Activated naive CD4-positive, alpha-beta T cell treated with anti-CD3 and anti-CD28 coated beads for 36 hours (primary cell): ENCODE measurements at regions not wholly inside any gene's neighbourhood (a gene's known extent, or its start where the extent isn't known, plus 50 kb on each side); places are given as distances from the start of the nearest gene placed in this dataset.
"Not testable (repeated sequence)": the region's sequence is repeated elsewhere in the genome, so short reads cannot be mapped to it uniquely, and the experiment has no call there.

Experiments used
- CTCF ChIA-PET: fragments of 350-600 bp; sonication (Branson Sonifier 250); formaldehyde crosslinking; loops from one replicate; lab custom pipeline; 2021; ENCODE audit warnings: antibody characterized with exemption; lab: Charles Lee
- DNase-seq: peaks from one replicate; pipeline ENCODE4 v3.0.0-alpha.2; 2020
- H3K27ac Mint-ChIP-seq: one replicate; pipeline ENCODE4 v1.8.0; 2021; ENCODE audit warnings: mild to moderate bottlenecking, mixed read lengths
- H3K27me3 Mint-ChIP-seq: one replicate; pipeline ENCODE4 v1.8.0; 2021; ENCODE audit warnings: low read depth, mixed read lengths
- H3K36me3 Mint-ChIP-seq: one replicate; pipeline ENCODE4 v1.8.0; 2021; ENCODE audit warnings: low read depth, mixed read lengths
- H3K4me1 Mint-ChIP-seq: one replicate; pipeline ENCODE4 v1.8.0; 2021; ENCODE audit warnings: low read depth, mixed read lengths
- H3K4me3 Mint-ChIP-seq: one replicate; pipeline ENCODE4 v1.8.0; 2021; ENCODE audit warnings: mild to moderate bottlenecking, moderate library complexity, mixed read lengths
- H3K9me3 Mint-ChIP-seq: one replicate; pipeline ENCODE4 v1.8.0; 2021; ENCODE audit warnings: mixed read lengths
- intact Hi-C: fragments of 100-400 bp; cut with micrococcal nuclease; formaldehyde crosslinking; loops from one replicate; pipeline ENCODE4 v1.15.1; 2023

GRCh38 chr2:64745562-64745961, 91.8 kb upstream of the SERTAD2 start:
- DNase-seq, result no peak
- intact Hi-C loops, result no loop called here
- Mint-ChIP-seq H3K4me1 (peaks cover 25% of the 10 kb centered on the region), H3K27ac (no peak overlapping the region), H3K9me3 (no peaks in the 10 kb centered on the region), H3K27me3 (no peaks in the 10 kb centered on the region), H3K4me3 (no peak overlapping the region), H3K36me3 (no peaks in the 10 kb centered on the region)
- CTCF ChIA-PET, result interaction anchor here (1.9 kb wide), 1 partner anchor 99 kb away, joined by 7 read pairs; no protein-coding TSS in a partner anchor

GRCh38 chr2:64747690-64748091, 94.0 kb upstream of the SERTAD2 start:
- peaks cover 33% of the 10 kb centered on the region for H3K4me1 Mint-ChIP-seq
- intact Hi-C loops, H3K27me3 Mint-ChIP-seq, H3K27ac Mint-ChIP-seq, H3K36me3 Mint-ChIP-seq, DNase-seq, H3K9me3 Mint-ChIP-seq, H3K4me3 Mint-ChIP-seq: not testable (repeated sequence)
- CTCF ChIA-PET, result interaction anchor here (0.6 to 1.5 kb wide), 3 partner anchors 20 to 84 kb away, joined by 3 to 6 read pairs (median 5); no protein-coding TSS in a partner anchor

- no peaks in the 10 kb centered on the region for H3K9me3 Mint-ChIP-seq
- H3K4me1 Mint-ChIP-seq, result peaks cover 33% of the 10 kb centered on the region
- no peak overlapping the region for H3K27ac Mint-ChIP-seq
- CTCF ChIA-PET, result interaction anchor here (0.7 to 4.8 kb wide), 4 partner anchors 21 to 95 kb away, joined by 5 to 37 read pairs (median 6); partner anchors contain the start of gene SERTAD2
- no peaks in the 10 kb centered on the region for H3K27me3 Mint-ChIP-seq
- H3K4me3 Mint-ChIP-seq, result no peak overlapping the region
- DNase-seq, result no peak
- intact Hi-C loops, result no loop called here
- no peaks in the 10 kb centered on the region for H3K36me3 Mint-ChIP-seq
These were observed 94.4 kb upstream of the SERTAD2 start for GRCh38 chr2:64748147-64748546.

GRCh38 chr2:64748561-64748960, 94.8 kb upstream of the SERTAD2 start:
- Mint-ChIP-seq H3K4me3 (peak overlapping the region; percentile 14), H3K36me3 (no peaks in the 10 kb centered on the region), H3K27ac (peak overlapping the region; percentile 54), H3K4me1 (peaks cover 35% of the 10 kb centered on the region), H3K9me3 (no peaks in the 10 kb centered on the region), H3K27me3 (no peaks in the 10 kb centered on the region)
- CTCF ChIA-PET, result interaction anchor here (0.6 to 4.8 kb wide), 6 partner anchors 27 to 103 kb away, joined by 4 to 37 read pairs (median 6); partner anchors contain the start of gene SERTAD2
- DNase-seq, result peak; percentile 37
- intact Hi-C loops, result no loop called here

- intact Hi-C loops, result no loop called here
- Mint-ChIP-seq H3K27ac (peak overlapping the region; percentile 89), H3K4me3 (peak overlapping the region; percentile 99), H3K4me1 (peaks cover 32% of the 10 kb centered on the region), H3K36me3 (no peaks in the 10 kb centered on the region), H3K27me3 (no peaks in the 10 kb centered on the region), H3K9me3 (no peaks in the 10 kb centered on the region)
- no peak for DNase-seq
- CTCF ChIA-PET, result interaction anchor here (1.2 to 4.8 kb wide), 4 partner anchors 10 to 104 kb away, joined by 3 to 37 read pairs (median 18); partner anchors contain the start of gene SERTAD2
These were observed 95.7 kb upstream of the SERTAD2 start for GRCh38 chr2:64749446-64749845.

GRCh38 chr2:64750001-64750816, 96.5 kb upstream of the SERTAD2 start:
- H3K9me3 Mint-ChIP-seq, result no peaks in the 10 kb centered on the region
- H3K4me1 Mint-ChIP-seq, result peaks cover 32% of the 10 kb centered on the region
- peak; percentile 55 for DNase-seq
- peak overlapping the region; percentile 89 for H3K27ac Mint-ChIP-seq
- H3K4me3 Mint-ChIP-seq, result peak overlapping the region; percentile 99
- H3K27me3 Mint-ChIP-seq, result no peaks in the 10 kb centered on the region
- H3K36me3 Mint-ChIP-seq, result no peaks in the 10 kb centered on the region
- CTCF ChIA-PET, result interaction anchor here (0.9 to 4.8 kb wide), 13 partner anchors 9 to 143 kb away, joined by 3 to 37 read pairs (median 4); partner anchors contain the start of gene SERTAD2
- intact Hi-C loops, result loop anchor here (1.0 to 10.0 kb wide), 8 partner anchors 50 to 908 kb away; partner anchors contain the start of genes CEP68, SPRED2 and UGP2

- no peaks in the 10 kb centered on the region for H3K9me3 Mint-ChIP-seq
- DNase-seq, result peak; percentile 99
- CTCF ChIA-PET, result interaction anchor here (0.7 to 4.8 kb wide), 13 partner anchors 9 to 144 kb away, joined by 3 to 37 read pairs (median 4); partner anchors contain the start of gene SERTAD2
- no peaks in the 10 kb centered on the region for H3K36me3 Mint-ChIP-seq
- peak overlapping the region; percentile 89 for H3K27ac Mint-ChIP-seq
- peak overlapping the region; percentile 99 for H3K4me3 Mint-ChIP-seq
- no peaks in the 10 kb centered on the region for H3K27me3 Mint-ChIP-seq
- intact Hi-C loops, result loop anchor here (1.0 to 10.0 kb wide), 19 partner anchors 16 to 1163 kb away; partner anchors contain the start of genes AFTPH, CEP68, MDH1 and RAB1A
- H3K4me1 Mint-ChIP-seq, result peaks cover 30% of the 10 kb centered on the region
These were observed 97.1 kb upstream of the SERTAD2 start for GRCh38 chr2:64750817-64751285.

- H3K9me3 Mint-ChIP-seq, result no peaks in the 10 kb centered on the region
- peak overlapping the region; percentile 99 for H3K4me3 Mint-ChIP-seq
- H3K27ac Mint-ChIP-seq, result peak overlapping the region; percentile 89
- H3K4me1 Mint-ChIP-seq, result peaks cover 26% of the 10 kb centered on the region
- CTCF ChIA-PET, result interaction anchor here (0.7 to 4.8 kb wide), 13 partner anchors 10 to 144 kb away, joined by 3 to 37 read pairs (median 4); partner anchors contain the start of gene SERTAD2
- H3K36me3 Mint-ChIP-seq, result no peaks in the 10 kb centered on the region
- intact Hi-C loops, result loop anchor here (1.0 to 10.0 kb wide), 18 partner anchors 16 to 1163 kb away; partner anchors contain the start of genes AFTPH, CEP68, MDH1 and RAB1A
- no peaks in the 10 kb centered on the region for H3K27me3 Mint-ChIP-seq
- peak; percentile 58 for DNase-seq
These were observed 97.9 kb upstream of the SERTAD2 start for GRCh38 chr2:64751286-64752260.

GRCh38 chr2:64753399-64753798, 99.7 kb upstream of the SERTAD2 start:
- H3K4me1 Mint-ChIP-seq, result peaks cover 23% of the 10 kb centered on the region
- H3K4me3 Mint-ChIP-seq, result no peak overlapping the region
- H3K27ac Mint-ChIP-seq, result no peak overlapping the region
- CTCF ChIA-PET, result no interaction called here
- DNase-seq, result no peak
- H3K36me3 Mint-ChIP-seq, result no peaks in the 10 kb centered on the region
- H3K9me3 Mint-ChIP-seq, result no peaks in the 10 kb centered on the region
- H3K27me3 Mint-ChIP-seq, result no peaks in the 10 kb centered on the region
- intact Hi-C loops, result loop anchor here (5.0 to 10.0 kb wide), 4 partner anchors 541 to 911 kb away; partner anchors contain the start of genes SPRED2 and UGP2

GRCh38 chr2:64754570-64754969, 100.9 kb upstream of the SERTAD2 start:
- DNase-seq, result no peak
- Mint-ChIP-seq H3K27ac (no peak overlapping the region), H3K4me3 (no peak overlapping the region), H3K4me1 (peaks cover 12% of the 10 kb centered on the region), H3K36me3 (no peaks in the 10 kb centered on the region), H3K27me3 (no peaks in the 10 kb centered on the region), H3K9me3 (no peaks in the 10 kb centered on the region)
- CTCF ChIA-PET, result interaction anchor here (0.7 kb wide), 1 partner anchor 76 kb away, joined by 3 read pairs; no protein-coding TSS in a partner anchor
- intact Hi-C loops, result loop anchor here (5.0 to 10.0 kb wide), 4 partner anchors 542 to 912 kb away; partner anchors contain the start of genes SPRED2 and UGP2

- no peak for DNase-seq
- no peaks in the 10 kb centered on the region for H3K9me3 Mint-ChIP-seq
- H3K27me3 Mint-ChIP-seq, result no peaks in the 10 kb centered on the region
- CTCF ChIA-PET, result no interaction called here
- intact Hi-C loops, result loop anchor here (10.0 kb wide), 1 partner anchor 678 kb away; the partner anchor contains the start of gene SPRED2
- H3K4me1 Mint-ChIP-seq, result peaks cover 7% of the 10 kb centered on the region
- H3K27ac Mint-ChIP-seq, result no peak overlapping the region
- H3K36me3 Mint-ChIP-seq, result no peaks in the 10 kb centered on the region
- H3K4me3 Mint-ChIP-seq, result no peak overlapping the region
These were observed 103.4 kb upstream of the SERTAD2 start for GRCh38 chr2:64757126-64757525.
